Middle frontal gyrus (tissue), 1 donor: ENCODE measurements at regions not wholly inside any gene's neighbourhood (a gene's known extent, or its start where the extent isn't known, plus 50 kb on each side); places are given as distances from the start of the nearest gene placed in this dataset.

Experiments used
- DNase-seq: peaks from one replicate; pipeline ENCODE4 v3.0.0-alpha.2; 2015; ENCODE audit warnings: low spot score; ENCODE audit errors: extremely low spot score

DNA sequence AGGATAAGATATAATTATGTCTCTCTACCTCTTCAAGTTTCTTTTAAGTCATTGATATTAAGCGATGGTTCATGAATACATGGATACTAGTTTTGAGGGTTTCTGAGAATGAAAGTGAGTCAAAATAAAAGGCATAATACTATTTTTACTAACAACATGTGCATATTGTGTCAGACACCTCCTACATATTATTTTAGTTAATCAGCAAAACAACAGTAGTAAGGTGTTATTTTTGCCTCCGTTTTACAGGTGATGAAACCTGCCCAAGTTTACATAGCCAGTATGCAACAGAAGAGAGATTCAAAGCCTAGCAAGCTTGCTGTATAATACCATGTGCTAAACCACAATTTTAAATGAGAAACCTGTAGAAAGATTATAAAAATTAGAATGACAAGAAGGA is 544.1 kb downstream of the EPHA5 start:
- DNase-seq: no peak

DNA sequence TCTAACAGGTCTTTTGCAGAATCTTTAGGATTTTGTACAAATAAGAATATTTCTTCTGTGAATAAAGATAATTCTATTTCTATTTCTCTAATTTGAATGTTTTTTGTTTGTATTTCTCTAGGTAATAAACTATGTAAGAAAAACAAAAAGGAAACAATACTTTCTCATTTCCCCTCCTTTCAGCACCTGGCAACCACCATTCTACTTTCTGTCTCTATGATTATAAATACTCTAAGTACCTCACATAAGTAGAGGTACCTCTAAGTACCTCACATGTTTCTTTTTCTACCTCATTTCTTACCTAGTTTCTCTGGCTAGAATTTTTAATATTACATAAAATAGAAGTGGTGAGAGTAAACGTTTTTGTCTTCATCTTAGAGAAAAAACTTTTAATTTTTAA is 550.0 kb downstream of the EPHA5 start:
- no peak for DNase-seq

- DNase-seq: no peak
Measured at GRCh38 chr4:65102419-65102818, 567.9 kb downstream of the EPHA5 start.

DNA sequence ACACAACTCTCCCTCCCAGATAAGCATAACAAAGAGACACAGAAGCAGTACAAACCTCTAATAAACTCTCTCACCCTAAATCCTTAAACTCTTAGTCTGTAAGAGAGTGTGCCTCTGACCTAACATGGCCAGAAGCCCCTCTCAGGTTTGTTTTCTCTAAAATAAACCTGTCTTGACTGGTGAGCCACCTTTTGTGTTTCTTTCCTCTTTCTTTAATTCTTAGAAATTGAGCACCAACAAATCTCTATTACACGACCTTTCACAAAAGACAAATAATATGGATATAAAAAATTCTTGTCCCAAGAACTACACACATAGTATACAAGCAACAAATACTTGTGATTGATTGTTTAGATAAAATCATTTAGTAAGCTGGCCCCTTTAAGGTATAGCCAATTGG is 573.7 kb downstream of the EPHA5 start:
- DNase-seq: no peak

- no peak for DNase-seq
Measured at GRCh38 chr4:65089666-65090065, 580.6 kb downstream of the EPHA5 start.

- no peak for DNase-seq
Measured at GRCh38 chr4:65083076-65083475, 587.2 kb downstream of the EPHA5 start.

DNA sequence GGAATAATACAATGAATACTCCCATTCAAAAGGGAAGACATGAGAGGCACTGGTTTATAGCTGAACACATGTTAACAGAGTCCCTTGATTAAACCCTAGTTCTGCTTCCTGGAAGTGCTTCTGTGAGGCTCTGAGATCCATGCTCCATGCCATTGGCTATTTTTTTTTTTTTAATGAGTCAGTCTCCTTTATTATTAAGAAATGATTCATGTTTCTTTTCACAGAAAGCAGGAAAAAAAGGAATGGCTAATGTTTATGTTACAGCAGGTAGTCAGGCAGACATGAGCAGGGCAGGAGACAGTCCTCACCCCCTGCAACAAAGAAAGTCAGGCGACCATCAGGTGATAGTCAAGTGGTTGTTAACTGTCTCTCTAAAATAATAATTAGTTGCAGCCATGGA is 598.7 kb downstream of the EPHA5 start:
- no peak for DNase-seq

DNA sequence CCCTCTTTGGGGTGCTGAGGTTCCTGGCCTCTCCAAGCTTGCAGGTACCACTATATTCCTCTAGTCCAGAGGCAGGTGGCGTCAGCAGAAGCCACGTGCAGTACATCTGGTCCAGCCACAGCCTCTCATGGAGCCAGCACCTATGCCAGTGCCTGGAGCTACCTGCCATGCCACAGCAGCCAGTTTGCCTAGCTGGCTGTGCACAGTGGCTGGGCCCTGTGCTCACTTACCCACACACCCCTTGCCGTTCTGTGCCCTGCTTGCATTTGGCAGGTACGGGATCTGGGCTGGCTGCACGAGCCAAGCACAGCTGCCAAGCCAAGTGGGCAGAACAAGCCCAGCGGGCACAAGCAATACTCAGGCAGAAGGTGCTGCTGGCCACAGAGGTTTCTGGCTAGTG is 601.1 kb downstream of the EPHA5 start:
- no peak for DNase-seq

DNA sequence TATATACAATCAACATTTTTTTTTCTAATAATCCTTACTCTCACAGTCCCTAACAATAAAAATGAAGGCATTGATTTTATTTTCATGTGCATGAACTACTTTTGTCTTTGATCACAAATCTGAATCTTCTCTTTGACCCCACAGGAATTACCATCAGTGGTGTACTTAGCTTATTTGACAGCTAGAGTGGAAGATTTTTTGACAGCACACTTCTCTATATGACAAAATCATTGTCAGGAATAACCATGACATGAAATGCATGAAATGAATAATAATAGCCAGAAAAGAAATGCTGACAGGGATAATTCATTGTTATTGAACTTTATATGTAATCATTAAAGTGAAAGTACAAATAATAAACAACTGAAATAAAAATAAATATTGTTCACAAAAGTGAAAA is 604.2 kb downstream of the EPHA5 start:
- DNase-seq: no peak

- DNase-seq: no peak
Measured at GRCh38 chr4:65063601-65064000, 606.7 kb downstream of the EPHA5 start.

GRCh38 chr4:65050786-65051185 is 619.5 kb downstream of the EPHA5 start:
- DNase-seq: no peak

GRCh38 chr4:65046192-65047133 is 623.8 kb downstream of the EPHA5 start:
- peak; percentile 18 for DNase-seq

DNA sequence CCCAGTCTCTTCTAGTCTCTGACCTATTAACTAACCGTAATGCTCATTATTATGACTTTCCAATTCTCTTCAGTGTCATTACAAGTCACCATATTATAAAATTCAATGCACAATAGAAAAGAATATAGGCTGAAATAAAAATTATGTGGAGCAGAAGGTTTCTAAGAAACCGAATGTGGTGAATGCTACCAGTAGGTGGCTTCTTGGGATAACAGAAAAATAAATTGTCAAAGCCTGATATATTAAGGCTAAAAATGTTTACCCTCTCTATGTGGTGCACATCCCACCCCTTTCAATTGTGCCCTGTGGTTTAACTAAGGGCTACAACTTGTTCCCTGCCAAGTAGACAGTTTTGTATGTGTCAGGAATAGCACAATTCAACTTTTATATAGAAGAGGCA is 624.6 kb upstream of the TECRL start:
- no peak for DNase-seq

GRCh38 chr4:65028592-65028991 is 619.3 kb upstream of the TECRL start:
- DNase-seq: no peak

DNA sequence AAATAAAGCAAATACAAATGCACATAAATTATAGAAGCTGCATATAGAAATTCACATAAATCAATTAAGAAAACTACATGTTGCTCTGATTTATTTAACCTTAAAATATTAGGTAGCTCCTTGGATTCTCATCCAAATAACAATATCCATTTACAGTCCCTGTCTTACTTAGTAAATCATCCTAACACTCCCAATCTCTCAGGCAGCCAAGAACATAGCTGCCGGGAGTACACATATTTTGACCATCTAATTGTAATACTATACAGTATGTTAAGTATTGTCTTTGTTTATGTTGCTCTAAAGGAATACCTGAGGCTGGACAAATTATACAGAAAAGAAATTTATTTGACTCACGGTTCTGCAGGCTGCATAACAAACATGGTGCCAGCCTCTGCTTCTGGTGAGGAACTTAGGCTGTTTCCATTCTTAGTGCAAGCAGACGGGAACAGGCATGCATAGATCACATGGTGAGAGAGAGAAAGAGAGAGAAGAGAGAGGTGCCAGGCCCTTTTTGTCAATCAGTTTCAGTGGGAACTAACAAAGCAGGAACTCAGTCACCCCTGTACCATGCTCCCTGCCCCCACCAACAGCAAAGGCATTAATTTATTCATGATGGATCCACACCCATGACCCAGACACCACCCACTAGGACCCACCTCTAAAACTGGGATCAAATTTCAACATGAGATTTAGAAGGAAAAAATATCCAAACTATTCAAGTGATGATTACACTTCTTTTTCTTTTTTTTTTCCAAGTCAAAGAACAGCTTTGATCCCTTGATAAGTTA is 614.8 kb upstream of the TECRL start:
- DNase-seq: no peak

- no peak for DNase-seq
Measured at GRCh38 chr4:65023081-65023480, 613.8 kb upstream of the TECRL start.

GRCh38 chr4:65021737-65022136 is 612.5 kb upstream of the TECRL start:
- no peak for DNase-seq

GRCh38 chr4:65021149-65021548 is 611.9 kb upstream of the TECRL start:
- DNase-seq: no peak

GRCh38 chr4:65019775-65020174 is 610.5 kb upstream of the TECRL start:
- DNase-seq: no peak

DNA sequence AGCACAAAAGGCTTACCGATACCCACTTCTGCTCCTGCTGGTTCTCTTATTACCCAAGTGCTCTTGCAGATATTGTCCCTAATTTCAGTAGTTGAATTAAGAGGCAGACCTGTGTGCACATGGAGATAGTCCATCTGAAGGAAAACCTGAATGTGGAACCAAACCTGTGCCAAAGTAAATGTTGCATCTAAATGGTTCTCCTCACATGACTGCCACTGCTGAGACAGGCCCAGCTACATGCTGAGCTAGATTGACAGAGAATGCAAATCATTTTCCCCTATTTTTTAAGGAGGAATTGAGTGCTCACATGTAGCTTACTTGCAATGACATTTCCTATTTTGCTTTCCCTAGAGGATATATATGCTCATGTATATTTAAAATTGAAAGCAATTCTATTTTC is 609.1 kb upstream of the TECRL start:
- no peak for DNase-seq

GRCh38 chr4:65014078-65014477 is 604.8 kb upstream of the TECRL start:
- no peak for DNase-seq

DNA sequence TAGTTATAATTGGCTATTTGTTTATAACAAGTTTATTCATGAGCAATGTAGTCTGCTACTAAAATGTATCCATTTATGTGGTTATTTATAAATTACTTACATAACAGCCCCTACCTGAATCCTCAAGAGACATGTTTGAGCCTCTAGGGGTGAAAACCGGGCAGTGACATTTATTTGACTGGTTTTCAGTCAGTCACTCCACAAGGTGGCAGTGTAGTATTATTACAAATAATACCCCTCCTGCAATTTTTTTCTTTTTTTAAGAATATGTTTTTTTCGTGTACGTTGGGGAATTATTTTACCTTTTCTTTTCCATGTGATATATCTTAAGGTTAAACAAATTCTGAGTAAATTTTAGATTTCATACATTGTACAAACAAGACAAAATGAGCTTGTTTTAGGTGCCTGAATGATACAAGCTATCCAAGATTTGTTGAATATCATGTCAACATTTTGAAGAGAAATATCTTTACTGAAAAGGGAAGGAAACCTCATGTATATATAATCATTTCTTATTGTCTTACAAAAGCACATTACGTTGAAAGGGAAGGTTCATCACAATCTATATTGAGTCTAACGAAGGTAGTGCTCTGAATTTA is 598.7 kb upstream of the TECRL start:
- DNase-seq: no peak
